K562 (cell line): ENCODE measurements at regions not wholly inside any gene's neighbourhood (a gene's known extent, or its start where the extent isn't known, plus 50 kb on each side); places are given as distances from the start of the nearest gene placed in this dataset.
A peak's percentile ranks its signal among the peaks of the same experiment; 100 is the strongest.

Source experiments
- EHMT2 ChIP-seq: fragments of 450-650 bp; IDR thresholded peaks from 2 replicates; pipeline ENCODE4 v1.6.1; 2018; ENCODE audit warnings: antibody characterized with exemption
- HLTF ChIP-seq: fragments of 450-650 bp; IDR thresholded peaks from 2 replicates; pipeline ENCODE4 v1.6.1; 2016
- ILK ChIP-seq: fragments of 450-650 bp; IDR thresholded peaks from 2 replicates; pipeline ENCODE4 v1.6.1; 2016; ENCODE audit warnings: missing genetic modification characterization, low read depth, mild to moderate bottlenecking, missing compliant biosample characterization, moderate library complexity, borderline replicate concordance
- KAT8 ChIP-seq: fragments of 450-650 bp; IDR thresholded peaks from 2 replicates; pipeline ENCODE4 v1.6.1; 2016; ENCODE audit warnings: low read depth, mild to moderate bottlenecking
- RBM15 ChIP-seq: fragments of 200-400 bp; formaldehyde crosslinking; IDR thresholded peaks from 2 replicates; pipeline ENCODE4 v1.6.1; 2018; ENCODE audit warnings: mild to moderate bottlenecking, low read length, moderate library complexity; ENCODE audit not compliant: insufficient read depth
- RBM17 ChIP-seq: fragments of 200-400 bp; formaldehyde crosslinking; IDR thresholded peaks from 2 replicates; pipeline ENCODE4 v1.6.1; 2017; ENCODE audit warnings: low read depth, mild to moderate bottlenecking, low read length, borderline replicate concordance
- REST ChIP-seq, 2 experiments: fragments of 450-650 bp; formaldehyde crosslinking in 1 of 2; IDR thresholded peaks; 2 replicates each; pipeline versions ENCODE4 v1.4.0 to v1.6.1; 2014 to 2020; ENCODE audit warnings: mild to moderate bottlenecking in 2 of 2, borderline replicate concordance in 1 of 2, low read depth in 1 of 2
- STAT5B ChIP-seq: fragments of 250-450 bp; sonication (Bioruptor Pico); IDR thresholded peaks from 2 replicates; pipeline ENCODE4 v1.8.0; 2021; ENCODE audit warnings: mild to moderate bottlenecking, inconsistent platforms
- ZNF384 ChIP-seq: IDR thresholded peaks from 2 replicates; pipeline ENCODE4 v1.6.1; 2012; ENCODE audit warnings: low read depth, low read length, improper control_type of control experiment
- ZNF609 ChIP-seq: sonication (generic); formaldehyde crosslinking; IDR thresholded peaks from 2 replicates; pipeline ENCODE4 v1.8.1; 2023; ENCODE audit warnings: missing genetic modification reagents, mild to moderate bottlenecking, borderline replicate concordance
- TF ChIP-seq, protein P1 (sequence below): fragments of 250-450 bp; sonication (Bioruptor Pico); IDR thresholded peaks from 2 replicates; pipeline ENCODE4 v1.8.0; 2022; ENCODE audit warnings: moderate library complexity, mild to moderate bottlenecking, inconsistent platforms

DNA sequence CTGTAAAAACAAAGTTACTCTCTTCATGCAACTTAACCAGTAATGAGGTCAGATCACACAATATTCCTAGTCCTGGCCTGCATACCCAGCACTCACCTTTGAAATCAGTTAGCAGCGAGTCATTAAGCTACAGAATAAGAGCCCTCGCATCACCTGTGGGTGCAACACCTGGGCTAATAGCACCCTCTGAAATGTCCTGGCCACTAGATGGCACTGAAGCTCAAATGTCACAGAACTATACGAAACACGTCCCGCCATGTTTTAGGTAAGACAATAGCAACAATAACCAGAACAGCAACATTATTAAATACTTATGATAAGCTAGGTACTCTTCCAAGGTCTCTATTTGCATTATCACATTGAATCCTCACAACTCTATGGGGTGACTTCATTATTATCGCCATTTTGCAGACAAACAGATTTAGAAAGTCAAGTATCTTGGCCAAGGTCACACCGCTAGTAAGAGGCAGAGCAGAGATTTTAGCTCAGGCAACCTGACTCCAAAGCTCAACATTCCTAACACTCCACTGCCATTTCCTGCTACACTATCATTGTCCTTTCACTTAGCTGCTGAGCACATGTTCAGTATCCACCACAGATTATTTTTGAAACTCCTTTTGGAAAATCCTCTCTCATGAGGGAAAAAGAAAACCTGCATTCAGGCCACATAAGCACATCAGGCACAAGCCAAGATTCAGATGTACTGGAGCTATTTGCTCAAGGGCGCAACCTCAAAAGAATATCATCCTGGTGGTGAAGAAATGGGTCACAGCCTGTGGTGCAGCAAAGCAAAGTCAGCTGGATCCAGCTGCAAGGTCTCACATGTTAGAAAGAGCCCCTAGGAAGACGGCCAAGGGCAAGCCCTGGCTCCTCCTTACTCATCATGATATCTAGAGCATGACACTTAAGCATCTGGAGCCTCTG lies 59.5 kb upstream of the KDR start (continued):
- TF ChIP-seq HLTF (no peak), RBM15 (no peak), RBM17 (no peak), ZNF384 (no peak), ILK (tag) (no peak), KAT8 (no peak), ZNF609 (CRISPR knock-in tag) (no peak), STAT5B (CRISPR knock-in tag) (no peak), EHMT2 (0 out of 2 replicates have a peak, but pooled peaks have one; percentile 16), REST (IDR thresholded peaks at IDR 0.05; ENCODE audit: borderline replicate concordance) (peak; percentile 42; the same call in 1 of the 2 replicates), REST (CRISPR knock-in tag; IDR thresholded peaks at IDR 0.05; ENCODE audit: low read depth) (no peak)
- TF ChIP-seq, protein P1, sequence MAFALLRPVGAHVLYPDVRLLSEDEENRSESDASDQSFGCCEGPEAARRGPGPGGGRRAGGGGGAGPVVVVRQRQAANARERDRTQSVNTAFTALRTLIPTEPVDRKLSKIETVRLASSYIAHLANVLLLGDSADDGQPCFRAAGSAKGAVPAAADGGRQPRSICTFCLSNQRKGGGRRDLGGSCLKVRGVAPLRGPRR (CRISPR knock-in tag): no peak
